PC-9 (cell line): ENCODE measurements at regions not wholly inside any gene's neighbourhood (a gene's known extent, or its start where the extent isn't known, plus 50 kb on each side); places are given as distances from the start of the nearest gene placed in this dataset.

Experiments used
- EZH2 ChIP-seq: fragments of 200-600 bp; sonication (generic); IDR thresholded peaks from 2 replicates; pipeline ENCODE4 v1.8.0; 2017; ENCODE audit warnings: antibody characterized with exemption, low read depth
- TF ChIP-seq, protein P1 (sequence below): fragments of 200-600 bp; sonication (generic); conservative IDR thresholded peaks from 2 replicates; pipeline ENCODE4 v1.6.1; 2017; ENCODE audit warnings: mixed run types, antibody characterized with exemption, mild to moderate bottlenecking, moderate library complexity

GRCh38 chr22:48882636-48883200, 945.0 kb downstream of the BRD1 start:
- TF ChIP-seq, protein P1, sequence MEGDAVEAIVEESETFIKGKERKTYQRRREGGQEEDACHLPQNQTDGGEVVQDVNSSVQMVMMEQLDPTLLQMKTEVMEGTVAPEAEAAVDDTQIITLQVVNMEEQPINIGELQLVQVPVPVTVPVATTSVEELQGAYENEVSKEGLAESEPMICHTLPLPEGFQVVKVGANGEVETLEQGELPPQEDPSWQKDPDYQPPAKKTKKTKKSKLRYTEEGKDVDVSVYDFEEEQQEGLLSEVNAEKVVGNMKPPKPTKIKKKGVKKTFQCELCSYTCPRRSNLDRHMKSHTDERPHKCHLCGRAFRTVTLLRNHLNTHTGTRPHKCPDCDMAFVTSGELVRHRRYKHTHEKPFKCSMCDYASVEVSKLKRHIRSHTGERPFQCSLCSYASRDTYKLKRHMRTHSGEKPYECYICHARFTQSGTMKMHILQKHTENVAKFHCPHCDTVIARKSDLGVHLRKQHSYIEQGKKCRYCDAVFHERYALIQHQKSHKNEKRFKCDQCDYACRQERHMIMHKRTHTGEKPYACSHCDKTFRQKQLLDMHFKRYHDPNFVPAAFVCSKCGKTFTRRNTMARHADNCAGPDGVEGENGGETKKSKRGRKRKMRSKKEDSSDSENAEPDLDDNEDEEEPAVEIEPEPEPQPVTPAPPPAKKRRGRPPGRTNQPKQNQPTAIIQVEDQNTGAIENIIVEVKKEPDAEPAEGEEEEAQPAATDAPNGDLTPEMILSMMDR = no peak
- TF ChIP-seq EZH2 = no peak
